ENCODE measurements at regions not wholly inside any gene's neighbourhood (a gene's known extent, or its start where the extent isn't known, plus 50 kb on each side); places are given as distances from the start of the nearest gene placed in this dataset.
"Not testable (repeated sequence)": the region's sequence is repeated elsewhere in the genome, so short reads cannot be mapped to it uniquely, and the experiment has no call there.

- no peak for DNase-seq
Measured at GRCh38 chr2:105490956-105491355, 92.1 kb upstream of the FHL2 start.

GRCh38 chr2:105490204-105490603 lies 91.4 kb upstream of the FHL2 start:
- DNase-seq: no peak

- no peak for DNase-seq
Measured at GRCh38 chr2:105489168-105489878, 90.5 kb upstream of the FHL2 start.

- no peak for DNase-seq
Measured at GRCh38 chr2:105488285-105488684, 89.4 kb upstream of the FHL2 start.

GRCh38 chr2:105487142-105488069 lies 88.6 kb upstream of the FHL2 start:
- no peak for DNase-seq

- no peak for DNase-seq
Measured at GRCh38 chr2:105486762-105487141, 87.9 kb upstream of the FHL2 start.

GRCh38 chr2:105478670-105479069 lies 79.8 kb upstream of the FHL2 start:
- no peak for DNase-seq

GRCh38 chr2:105477050-105477620 lies 78.3 kb upstream of the FHL2 start:
- DNase-seq: not testable (repeated sequence)

- no peak for DNase-seq
Measured at GRCh38 chr2:105473011-105473410, 74.2 kb upstream of the FHL2 start.

GRCh38 chr2:105470979-105471378 lies 72.1 kb upstream of the FHL2 start:
- no peak for DNase-seq

- no peak for DNase-seq
Measured at GRCh38 chr2:105469781-105470180, 70.9 kb upstream of the FHL2 start.

GRCh38 chr2:105468582-105469042 lies 69.8 kb upstream of the FHL2 start:
- DNase-seq: no peak

- no peak for DNase-seq
Measured at GRCh38 chr2:105464325-105464724, 65.5 kb upstream of the FHL2 start.

GRCh38 chr2:105460048-105460732 lies 61.3 kb upstream of the FHL2 start:
- no peak for DNase-seq

GRCh38 chr2:105458076-105458475 lies 59.2 kb upstream of the FHL2 start:
- no peak for DNase-seq

GRCh38 chr2:105455488-105456003 lies 56.7 kb upstream of the FHL2 start:
- DNase-seq: no peak

- no peak for DNase-seq
Measured at GRCh38 chr2:105454801-105455485, 56.1 kb upstream of the FHL2 start.

GRCh38 chr2:105451571-105452166 lies 52.8 kb upstream of the FHL2 start:
- DNase-seq: no peak

- DNase-seq: no peak
Measured at GRCh38 chr2:105450471-105450870, 51.6 kb upstream of the FHL2 start.

- DNase-seq: no peak
Measured at GRCh38 chr2:105449076-105449475, 50.2 kb upstream of the FHL2 start.

Data from CD4-positive, alpha-beta T cell treated with Interleukin-1 beta for 1 hour (primary cell).